BE2C (cell line): ENCODE measurements at regions not wholly inside any gene's neighbourhood (a gene's known extent, or its start where the extent isn't known, plus 50 kb on each side); places are given as distances from the start of the nearest gene placed in this dataset.
"Not testable (repeated sequence)": the region's sequence is repeated elsewhere in the genome, so short reads cannot be mapped to it uniquely, and the experiment has no call there.

Experiments
- DNase-seq: peaks from one replicate; pipeline ENCODE4 v3.0.0-alpha.2; 2020
- H3K27me3 ChIP-seq: fragments of 250-450 bp; sonication (Bioruptor Pico); 2 replicates; pipeline ENCODE4 v1.5.1; 2020; ENCODE audit warnings: mild to moderate bottlenecking
- H3K36me3 ChIP-seq: fragments of 250-450 bp; sonication (Bioruptor Pico); 2 replicates; pipeline ENCODE4 v1.5.1; 2020; ENCODE audit warnings: mild to moderate bottlenecking
- H3K4me1 ChIP-seq: fragments of 250-450 bp; sonication (Bioruptor Pico); 2 replicates; pipeline ENCODE4 v1.5.1; 2020
- H3K4me3 ChIP-seq: 2 replicates; pipeline ENCODE4 v1.5.1; 2011; ENCODE audit warnings: low read depth, low read length
- H3K9me3 ChIP-seq: fragments of 250-450 bp; sonication (Bioruptor Pico); 2 replicates; pipeline ENCODE4 v1.5.1; 2020
- TF ChIP-seq, protein P1 (sequence below): IDR thresholded peaks from 2 replicates; pipeline ENCODE4 v1.5.1; 2012; ENCODE audit warnings: mild to moderate bottlenecking, low read depth, low read length

DNA sequence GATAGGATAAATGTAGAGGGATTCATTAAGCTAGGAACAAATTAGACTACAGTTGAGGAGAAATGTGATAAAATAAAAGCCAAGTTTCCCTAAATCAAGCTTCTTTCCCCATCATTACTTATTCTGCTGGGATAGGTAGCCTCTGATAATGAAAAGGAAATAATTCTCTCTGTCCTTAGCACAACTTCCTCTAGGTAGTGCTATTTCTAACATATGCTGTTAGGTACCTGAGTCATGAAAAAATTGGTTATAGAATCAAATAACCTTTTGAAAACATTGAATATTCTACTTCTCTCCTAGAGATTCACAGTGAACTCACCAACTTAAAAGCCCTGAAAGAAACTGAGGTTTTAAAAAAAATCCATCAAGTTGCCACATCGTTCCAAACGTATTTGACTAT is 1793.1 kb downstream of the EFNA5 start:
- no peak for DNase-seq
- Histone ChIP-seq H3K27me3 (no peaks in the 10 kb centered on the region), H3K9me3 (no peaks in the 10 kb centered on the region), H3K36me3 (no peaks in the 10 kb centered on the region), H3K4me3 (no peak overlapping the region), H3K4me1 (no peaks in the 10 kb centered on the region; the same call in none of the 2 replicates)
- TF ChIP-seq, protein P1, sequence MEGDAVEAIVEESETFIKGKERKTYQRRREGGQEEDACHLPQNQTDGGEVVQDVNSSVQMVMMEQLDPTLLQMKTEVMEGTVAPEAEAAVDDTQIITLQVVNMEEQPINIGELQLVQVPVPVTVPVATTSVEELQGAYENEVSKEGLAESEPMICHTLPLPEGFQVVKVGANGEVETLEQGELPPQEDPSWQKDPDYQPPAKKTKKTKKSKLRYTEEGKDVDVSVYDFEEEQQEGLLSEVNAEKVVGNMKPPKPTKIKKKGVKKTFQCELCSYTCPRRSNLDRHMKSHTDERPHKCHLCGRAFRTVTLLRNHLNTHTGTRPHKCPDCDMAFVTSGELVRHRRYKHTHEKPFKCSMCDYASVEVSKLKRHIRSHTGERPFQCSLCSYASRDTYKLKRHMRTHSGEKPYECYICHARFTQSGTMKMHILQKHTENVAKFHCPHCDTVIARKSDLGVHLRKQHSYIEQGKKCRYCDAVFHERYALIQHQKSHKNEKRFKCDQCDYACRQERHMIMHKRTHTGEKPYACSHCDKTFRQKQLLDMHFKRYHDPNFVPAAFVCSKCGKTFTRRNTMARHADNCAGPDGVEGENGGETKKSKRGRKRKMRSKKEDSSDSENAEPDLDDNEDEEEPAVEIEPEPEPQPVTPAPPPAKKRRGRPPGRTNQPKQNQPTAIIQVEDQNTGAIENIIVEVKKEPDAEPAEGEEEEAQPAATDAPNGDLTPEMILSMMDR = peak; percentile 24; the same call in 1 of the 2 replicates

DNA sequence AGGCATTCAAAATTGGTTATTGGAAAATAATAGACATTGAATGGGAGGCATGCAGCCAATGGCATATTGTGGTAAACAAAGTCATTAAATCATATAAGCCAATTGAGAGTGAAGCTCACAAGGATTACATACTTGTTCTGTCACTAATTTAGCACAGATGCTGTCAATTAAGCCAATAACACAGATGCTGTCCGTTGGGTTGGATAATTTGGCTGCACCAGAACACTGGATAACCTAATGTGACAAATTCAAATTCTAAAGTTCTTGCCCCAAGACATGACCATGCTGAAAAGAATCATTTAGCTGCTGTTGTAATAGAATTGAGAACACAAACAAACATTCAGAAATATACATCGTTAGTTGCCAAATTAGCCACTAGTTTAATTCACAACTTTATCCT is 1796.4 kb downstream of the EFNA5 start:
- no peaks in the 10 kb centered on the region; the same call in none of the 2 replicates for H3K4me1 ChIP-seq
- TF ChIP-seq, protein P1 = no peak
- no peaks in the 10 kb centered on the region for H3K27me3 ChIP-seq
- no peak for DNase-seq
- no peaks in the 10 kb centered on the region for H3K36me3 ChIP-seq
- H3K4me3 ChIP-seq = no peak overlapping the region
- no peaks in the 10 kb centered on the region for H3K9me3 ChIP-seq

DNA sequence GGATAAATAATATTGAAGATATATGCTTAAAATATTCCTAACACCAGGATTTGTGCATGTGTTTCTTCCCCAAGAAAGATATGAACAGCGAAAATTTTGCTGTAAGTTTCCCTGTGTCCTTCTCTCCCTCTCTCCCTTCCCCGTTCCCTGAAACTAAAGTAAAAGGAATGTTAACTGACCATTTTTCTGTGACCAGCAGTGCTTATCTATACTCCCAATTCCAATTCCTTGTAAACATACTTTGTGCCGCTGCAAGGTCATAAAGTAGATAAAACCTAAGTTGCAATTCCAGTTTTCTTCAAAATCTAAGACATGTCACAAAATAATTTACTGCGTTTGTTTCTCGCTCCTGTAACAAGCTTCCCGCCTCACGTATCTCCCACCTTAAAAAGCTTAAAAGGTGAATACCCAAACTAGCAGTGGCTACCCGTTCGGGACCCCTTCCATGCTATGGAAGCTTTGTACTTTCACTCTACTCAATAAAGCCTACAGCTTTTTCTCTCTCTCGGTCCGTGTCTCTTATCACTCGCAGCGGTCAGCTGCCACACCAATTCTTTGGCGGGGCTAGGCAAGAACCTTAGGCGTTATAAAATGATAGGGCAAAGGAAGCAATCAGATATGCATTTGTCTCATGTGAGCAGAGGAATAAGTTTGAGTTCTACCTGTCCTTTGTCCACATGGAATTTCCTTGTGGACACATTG is 1798.0 kb downstream of the EFNA5 start:
- H3K27me3 ChIP-seq = no peaks in the 10 kb centered on the region
- H3K4me3 ChIP-seq = no peak overlapping the region

DNA sequence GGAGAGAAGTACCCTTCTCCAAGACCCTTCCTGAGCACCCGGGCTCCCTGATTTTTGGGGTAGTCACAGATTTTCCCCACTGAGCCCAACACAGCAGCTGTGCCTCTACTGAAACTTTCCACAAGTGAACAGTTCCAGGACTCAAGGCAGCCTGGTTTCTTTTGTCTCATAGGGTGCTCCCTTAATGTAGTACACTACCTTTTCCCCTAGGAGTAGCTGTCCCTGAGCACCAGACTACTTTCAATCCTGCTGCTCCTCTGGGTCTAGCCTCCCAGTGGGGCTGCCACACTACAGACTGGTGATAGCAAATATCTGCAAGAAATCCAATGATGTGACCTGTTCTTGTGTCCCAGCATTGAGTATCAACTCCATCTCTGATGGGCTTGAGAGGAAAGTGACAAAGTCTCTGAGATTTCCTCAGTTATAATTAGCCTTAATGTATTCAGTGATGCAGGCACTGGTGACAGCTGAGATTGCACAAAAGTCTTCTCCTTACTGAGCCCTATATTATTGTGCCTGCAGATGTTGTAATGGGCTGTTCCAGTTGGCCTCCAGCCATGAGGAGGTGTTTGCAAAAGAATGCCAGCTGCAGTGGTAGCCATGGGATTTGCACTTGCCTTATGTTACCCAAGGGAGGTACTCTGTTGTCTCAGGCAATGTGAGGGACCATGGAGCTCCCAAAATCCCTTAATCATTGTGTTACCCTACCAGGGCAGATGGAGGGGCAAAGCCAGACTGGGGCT is 1802.5 kb downstream of the EFNA5 start:
- Histone ChIP-seq H3K4me1 (no peaks in the 10 kb centered on the region), H3K36me3 (no peaks in the 10 kb centered on the region), H3K4me3 (no peak overlapping the region), H3K9me3 (no peaks in the 10 kb centered on the region; the same call in 1 of the 2 replicates), H3K27me3 (no peaks in the 10 kb centered on the region)
- no peak for DNase-seq
- TF ChIP-seq, protein P1 = no peak

More for the DNA sequence above, 1798.0 kb downstream of the EFNA5 start:
- DNase-seq = no peak
- Histone ChIP-seq H3K4me1 (no peaks in the 10 kb centered on the region; the same call in 1 of the 2 replicates), H3K9me3 (no peaks in the 10 kb centered on the region), H3K36me3 (no peaks in the 10 kb centered on the region)
- TF ChIP-seq, protein P1 = no peak

DNA sequence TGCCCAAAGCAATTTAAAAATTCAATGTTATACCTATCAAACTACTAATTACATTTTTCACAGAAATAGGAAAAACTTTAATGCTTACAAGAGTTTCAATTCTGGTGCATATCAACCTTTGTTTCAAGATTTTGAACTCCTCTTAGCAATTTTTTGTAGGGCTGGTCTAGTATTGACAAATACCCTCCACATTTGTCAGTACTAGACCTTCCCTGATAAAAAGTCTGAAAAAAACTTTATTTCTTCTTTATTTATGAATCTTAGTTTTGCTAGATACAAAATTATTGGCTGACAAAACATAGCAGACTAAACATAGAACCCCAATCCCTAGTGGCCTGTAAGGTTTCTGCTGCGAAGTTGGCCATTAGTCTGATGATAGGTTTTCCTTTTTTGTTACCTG is 1804.9 kb downstream of the EFNA5 start:
- Histone ChIP-seq H3K36me3 (no peaks in the 10 kb centered on the region), H3K4me3 (no peak overlapping the region), H3K27me3 (no peaks in the 10 kb centered on the region), H3K9me3 (no peaks in the 10 kb centered on the region; the same call in 1 of the 2 replicates), H3K4me1 (no peaks in the 10 kb centered on the region)
- DNase-seq = no peak
- TF ChIP-seq, protein P1 = no peak

DNA sequence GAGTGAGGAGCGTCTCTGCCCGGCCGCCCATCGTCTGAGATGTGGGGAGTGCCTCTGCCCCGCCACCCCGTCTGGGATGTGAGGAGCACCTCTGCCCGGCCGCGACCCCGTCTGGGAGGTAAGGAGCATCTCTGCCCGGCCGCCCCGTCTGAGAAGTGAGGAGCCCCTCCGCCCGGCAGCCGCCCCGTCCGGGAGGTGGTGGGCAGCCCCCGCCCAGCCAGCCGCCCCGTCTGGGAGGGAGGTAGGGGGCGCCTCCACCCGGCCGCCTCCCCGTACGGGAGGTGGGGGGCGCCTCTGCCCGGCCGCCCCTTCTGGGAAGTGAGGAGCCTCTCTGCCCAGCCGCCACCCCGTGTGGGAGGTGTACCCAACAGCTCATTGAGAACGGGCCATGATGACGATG is 1811.4 kb downstream of the EFNA5 start:
- not testable (repeated sequence) for H3K4me1 ChIP-seq, H3K9me3 ChIP-seq, H3K4me3 ChIP-seq, DNase-seq, H3K27me3 ChIP-seq, H3K36me3 ChIP-seq
